ENCODE measurements at regions not wholly inside any gene's neighbourhood (a gene's known extent, or its start where the extent isn't known, plus 50 kb on each side); places are given as distances from the start of the nearest gene placed in this dataset.

DNA sequence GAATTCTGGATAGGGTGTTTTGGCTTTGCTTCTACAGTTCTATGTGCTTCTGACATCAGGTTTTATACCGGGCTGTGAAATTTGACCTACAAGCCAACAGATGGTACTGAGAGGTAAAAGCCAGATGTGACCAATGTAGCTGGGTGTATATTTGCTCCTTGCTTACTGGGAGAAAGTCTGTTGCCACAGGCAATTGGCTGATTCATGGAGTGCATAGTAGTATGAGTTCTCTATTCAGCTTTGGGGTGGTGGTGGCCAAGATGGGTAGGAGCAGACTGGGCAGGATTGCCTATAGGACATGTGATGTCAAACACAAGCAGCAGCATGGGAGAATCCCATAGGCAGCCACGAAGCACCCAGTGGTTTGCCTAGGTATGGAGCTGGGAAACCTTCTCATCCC, 1827.0 kb downstream of the C4orf33 start:
- TF ChIP-seq, protein P1, sequence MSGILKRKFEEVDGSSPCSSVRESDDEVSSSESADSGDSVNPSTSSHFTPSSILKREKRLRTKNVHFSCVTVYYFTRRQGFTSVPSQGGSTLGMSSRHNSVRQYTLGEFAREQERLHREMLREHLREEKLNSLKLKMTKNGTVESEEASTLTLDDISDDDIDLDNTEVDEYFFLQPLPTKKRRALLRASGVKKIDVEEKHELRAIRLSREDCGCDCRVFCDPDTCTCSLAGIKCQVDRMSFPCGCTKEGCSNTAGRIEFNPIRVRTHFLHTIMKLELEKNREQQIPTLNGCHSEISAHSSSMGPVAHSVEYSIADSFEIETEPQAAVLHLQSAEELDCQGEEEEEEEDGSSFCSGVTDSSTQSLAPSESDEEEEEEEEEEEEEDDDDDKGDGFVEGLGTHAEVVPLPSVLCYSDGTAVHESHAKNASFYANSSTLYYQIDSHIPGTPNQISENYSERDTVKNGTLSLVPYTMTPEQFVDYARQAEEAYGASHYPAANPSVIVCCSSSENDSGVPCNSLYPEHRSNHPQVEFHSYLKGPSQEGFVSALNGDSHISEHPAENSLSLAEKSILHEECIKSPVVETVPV (CRISPR knock-in tag; IDR thresholded peaks at IDR 0.05), result no peak
- TF ChIP-seq, protein P2, sequence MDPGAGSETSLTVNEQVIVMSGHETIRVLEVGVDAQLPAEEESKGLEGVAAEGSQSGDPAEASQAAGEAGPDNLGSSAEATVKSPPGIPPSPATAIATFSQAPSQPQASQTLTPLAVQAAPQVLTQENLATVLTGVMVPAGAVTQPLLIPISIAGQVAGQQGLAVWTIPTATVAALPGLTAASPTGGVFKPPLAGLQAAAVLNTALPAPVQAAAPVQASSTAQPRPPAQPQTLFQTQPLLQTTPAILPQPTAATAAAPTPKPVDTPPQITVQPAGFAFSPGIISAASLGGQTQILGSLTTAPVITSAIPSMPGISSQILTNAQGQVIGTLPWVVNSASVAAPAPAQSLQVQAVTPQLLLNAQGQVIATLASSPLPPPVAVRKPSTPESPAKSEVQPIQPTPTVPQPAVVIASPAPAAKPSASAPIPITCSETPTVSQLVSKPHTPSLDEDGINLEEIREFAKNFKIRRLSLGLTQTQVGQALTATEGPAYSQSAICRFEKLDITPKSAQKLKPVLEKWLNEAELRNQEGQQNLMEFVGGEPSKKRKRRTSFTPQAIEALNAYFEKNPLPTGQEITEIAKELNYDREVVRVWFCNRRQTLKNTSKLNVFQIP (CRISPR knock-in tag; IDR thresholded peaks at IDR 0.05; ENCODE audit: borderline replicate concordance, low read depth), result no peak
- TF ChIP-seq TOX (CRISPR knock-in tag; IDR thresholded peaks at IDR 0.05; ENCODE audit: borderline replicate concordance) (no peak), RARB (CRISPR knock-in tag; IDR thresholded peaks at IDR 0.05) (no peak), BACH2 (CRISPR knock-in tag; IDR thresholded peaks at IDR 0.05; ENCODE audit: borderline replicate concordance) (no peak), ZFP30 (CRISPR knock-in tag; IDR thresholded peaks at IDR 0.05) (no peak), ESRRG (CRISPR knock-in tag; IDR thresholded peaks at IDR 0.05) (no peak), ZNF565 (CRISPR knock-in tag; conservative IDR thresholded peaks at IDR 0.05; ENCODE audit: low read depth) (no peak)
- TF ChIP-seq, protein P3, sequence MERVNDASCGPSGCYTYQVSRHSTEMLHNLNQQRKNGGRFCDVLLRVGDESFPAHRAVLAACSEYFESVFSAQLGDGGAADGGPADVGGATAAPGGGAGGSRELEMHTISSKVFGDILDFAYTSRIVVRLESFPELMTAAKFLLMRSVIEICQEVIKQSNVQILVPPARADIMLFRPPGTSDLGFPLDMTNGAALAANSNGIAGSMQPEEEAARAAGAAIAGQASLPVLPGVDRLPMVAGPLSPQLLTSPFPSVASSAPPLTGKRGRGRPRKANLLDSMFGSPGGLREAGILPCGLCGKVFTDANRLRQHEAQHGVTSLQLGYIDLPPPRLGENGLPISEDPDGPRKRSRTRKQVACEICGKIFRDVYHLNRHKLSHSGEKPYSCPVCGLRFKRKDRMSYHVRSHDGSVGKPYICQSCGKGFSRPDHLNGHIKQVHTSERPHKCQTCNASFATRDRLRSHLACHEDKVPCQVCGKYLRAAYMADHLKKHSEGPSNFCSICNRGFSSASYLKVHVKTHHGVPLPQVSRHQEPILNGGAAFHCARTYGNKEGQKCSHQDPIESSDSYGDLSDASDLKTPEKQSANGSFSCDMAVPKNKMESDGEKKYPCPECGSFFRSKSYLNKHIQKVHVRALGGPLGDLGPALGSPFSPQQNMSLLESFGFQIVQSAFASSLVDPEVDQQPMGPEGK (CRISPR knock-in tag; IDR thresholded peaks at IDR 0.05; ENCODE audit: borderline replicate concordance), result no peak
